ENCODE measurements at regions not wholly inside any gene's neighbourhood (a gene's known extent, or its start where the extent isn't known, plus 50 kb on each side); places are given as distances from the start of the nearest gene placed in this dataset.

- DNase-seq: no peak
- Histone ChIP-seq H2BK120ac (ENCODE audit: insufficient read depth, low read length, poor library complexity) (no peak overlapping the region), H2BK12ac (ENCODE audit: low read length) (no peak overlapping the region), H3K23ac (ENCODE audit: low read length) (no peak overlapping the region), H2AFZ (ENCODE audit: insufficient read depth, low read length, poor library complexity) (no peak overlapping the region), H3K9me3 (ENCODE audit: insufficient read depth, low read depth, low read length) (peaks cover 62% of the 10 kb centered on the region), H3K9ac (ENCODE audit: low read length) (no peak overlapping the region), H4K8ac (ENCODE audit: low read depth, low read length) (no peak overlapping the region), H3K18ac (ENCODE audit: low read length) (no peak overlapping the region), H2BK5ac (ENCODE audit: low read depth, low read length, poor library complexity) (no peak overlapping the region), H4K12ac (ENCODE audit: low read depth, low read length) (no peak overlapping the region), H3K79me2 (ENCODE audit: control insufficient read depth, insufficient read depth, low read length, poor library complexity) (no peaks in the 10 kb centered on the region), H3K27ac (ENCODE audit: low read depth, low read length) (no peak overlapping the region), H3K4me3 (ENCODE audit: low read depth, low read length) (no peak overlapping the region), H2AK5ac (ENCODE audit: low read length) (no peak overlapping the region), H3K27me3 (ENCODE audit: insufficient read depth, low read length) (no peaks in the 10 kb centered on the region), H3K36me3 (ENCODE audit: control insufficient read depth in 1 of 2, insufficient read depth in 2 of 2, low read length in 2 of 2) (peaks cover 0 to 2% of the 10 kb centered on the region in 2 experiments), H3K79me1 (ENCODE audit: low read length) (no peaks in the 10 kb centered on the region), H3K4ac (ENCODE audit: low read depth, low read length) (no peak overlapping the region), H3K4me2 (ENCODE audit: low read length) (no peak overlapping the region), H4K91ac (ENCODE audit: low read depth, low read length) (no peak overlapping the region), H3K4me1 (ENCODE audit: control insufficient read depth in 1 of 2, insufficient read depth in 2 of 2, low read length in 2 of 2) (no peaks in the 10 kb centered on the region), H3K14ac (ENCODE audit: low read length) (no peak overlapping the region)
- WGBS (ENCODE audit: extremely low coverage, insufficient coverage, insufficient read length): no CpG with 5 or more reads among the region's 20 CpGs
Measured at GRCh38 chr14:105837349-105838063, 311.1 kb downstream of the TMEM121 start.

DNA sequence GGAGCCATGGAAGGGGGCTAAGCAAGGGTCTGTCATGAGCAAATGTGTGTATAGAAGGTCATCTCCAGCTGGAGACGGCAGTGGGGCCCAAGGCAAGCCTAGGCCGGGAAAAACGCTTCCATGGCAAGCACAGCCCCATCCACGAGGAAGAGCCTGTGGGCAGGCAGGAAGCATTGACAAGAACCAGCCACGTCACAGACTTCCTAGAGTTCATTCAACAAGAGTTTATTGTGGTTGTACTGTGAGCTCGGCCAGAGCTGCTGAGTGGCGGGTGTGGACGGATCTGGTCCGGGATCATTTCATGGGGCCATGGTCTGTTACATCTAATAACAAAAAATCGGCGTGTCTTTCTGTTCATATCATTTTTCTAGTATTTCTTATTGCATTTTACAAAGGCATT is 311.7 kb downstream of the TMEM121 start:
- no peak overlapping the region for H3K9ac ChIP-seq (ENCODE audit: low read length)
- peaks cover 63% of the 10 kb centered on the region for H3K9me3 ChIP-seq (ENCODE audit: insufficient read depth, low read depth, low read length)
- DNase-seq: no peak
- no peak overlapping the region for H3K4me3 ChIP-seq (ENCODE audit: low read depth, low read length)
- H3K23ac ChIP-seq (ENCODE audit: low read length): no peak overlapping the region
- H2BK12ac ChIP-seq (ENCODE audit: low read length): no peak overlapping the region
- H2AFZ ChIP-seq (ENCODE audit: insufficient read depth, low read length, poor library complexity): no peak overlapping the region
- no peak overlapping the region for H2BK5ac ChIP-seq (ENCODE audit: low read depth, low read length, poor library complexity)
- no peaks in the 10 kb centered on the region for H3K4me1 ChIP-seq (ENCODE audit: control insufficient read depth in 1 of 2, insufficient read depth in 2 of 2, low read length in 2 of 2)
- H2BK120ac ChIP-seq (ENCODE audit: insufficient read depth, low read length, poor library complexity): no peak overlapping the region
- H3K18ac ChIP-seq (ENCODE audit: low read length): no peak overlapping the region
- H3K4ac ChIP-seq (ENCODE audit: low read depth, low read length): no peak overlapping the region
- WGBS (ENCODE audit: extremely low coverage, insufficient coverage, insufficient read length): no CpG with 5 or more reads among the region's 11 CpGs
- H2AK5ac ChIP-seq (ENCODE audit: low read length): no peak overlapping the region
- no peak overlapping the region for H3K14ac ChIP-seq (ENCODE audit: low read length)
- H3K27me3 ChIP-seq (ENCODE audit: insufficient read depth, low read length): no peaks in the 10 kb centered on the region
- H3K79me2 ChIP-seq (ENCODE audit: control insufficient read depth, insufficient read depth, low read length, poor library complexity): no peaks in the 10 kb centered on the region
- H3K27ac ChIP-seq (ENCODE audit: low read depth, low read length): no peak overlapping the region
- H3K36me3 ChIP-seq (ENCODE audit: control insufficient read depth in 1 of 2, insufficient read depth in 2 of 2, low read length in 2 of 2): peaks cover 0 to 2% of the 10 kb centered on the region in 2 experiments
- H3K79me1 ChIP-seq (ENCODE audit: low read length): no peaks in the 10 kb centered on the region
- no peak overlapping the region for H3K4me2 ChIP-seq (ENCODE audit: low read length)
- H4K8ac ChIP-seq (ENCODE audit: low read depth, low read length): no peak overlapping the region
- H4K91ac ChIP-seq (ENCODE audit: low read depth, low read length): no peak overlapping the region
- H4K12ac ChIP-seq (ENCODE audit: low read depth, low read length): no peak overlapping the region

DNA sequence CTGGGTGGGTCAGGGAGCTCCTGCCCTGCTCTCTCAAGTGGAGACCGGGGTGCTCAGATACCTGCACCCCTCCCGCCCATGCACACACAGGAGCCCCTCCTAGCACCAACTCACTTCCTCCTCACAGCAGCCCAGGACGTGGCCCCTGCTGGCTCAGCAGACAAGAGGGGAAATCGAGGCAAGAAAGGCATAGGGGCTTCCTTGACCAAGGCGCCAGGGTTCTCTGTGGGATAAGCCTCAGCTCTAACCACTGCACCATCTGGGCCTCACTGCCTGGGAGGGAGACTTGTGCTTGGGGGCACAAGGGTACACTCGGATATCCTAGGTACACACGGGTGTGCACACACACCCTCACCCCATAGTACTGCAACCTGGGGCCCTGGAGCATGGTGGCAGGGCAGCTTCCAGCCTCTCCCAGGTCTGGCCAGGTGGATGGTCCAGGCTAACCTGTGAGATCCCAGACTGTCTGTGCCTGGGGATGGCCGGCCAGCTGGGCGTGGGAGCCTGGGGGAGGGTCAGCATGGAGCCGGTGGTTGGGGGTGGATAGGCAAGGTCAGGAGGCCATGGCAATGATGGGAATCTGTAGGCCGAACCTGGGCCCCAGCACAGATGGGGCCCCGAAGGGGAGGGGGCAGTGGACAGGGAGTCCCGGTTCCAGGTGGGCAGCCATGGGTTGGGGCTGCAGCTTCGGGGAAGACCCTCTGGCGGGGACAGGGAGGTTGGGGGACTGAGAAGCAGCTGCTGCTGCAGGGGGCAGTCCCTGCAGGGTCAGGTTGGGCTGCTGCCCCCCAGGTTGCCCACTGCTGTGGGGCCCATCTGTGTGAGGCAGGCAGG is 312.4 kb downstream of the TMEM121 start:
- Histone ChIP-seq H2BK120ac (ENCODE audit: insufficient read depth, low read length, poor library complexity) (no peak overlapping the region), H3K4ac (ENCODE audit: low read depth, low read length) (no peak overlapping the region), H3K36me3 (ENCODE audit: control insufficient read depth in 1 of 2, insufficient read depth in 2 of 2, low read length in 2 of 2) (peaks cover 0 to 2% of the 10 kb centered on the region in 2 experiments), H3K27me3 (ENCODE audit: insufficient read depth, low read length) (no peaks in the 10 kb centered on the region), H3K79me1 (ENCODE audit: low read length) (no peaks in the 10 kb centered on the region), H2AK5ac (ENCODE audit: low read length) (no peak overlapping the region), H3K79me2 (ENCODE audit: control insufficient read depth, insufficient read depth, low read length, poor library complexity) (no peaks in the 10 kb centered on the region), H3K4me2 (ENCODE audit: low read length) (no peak overlapping the region), H4K12ac (ENCODE audit: low read depth, low read length) (no peak overlapping the region), H2BK5ac (ENCODE audit: low read depth, low read length, poor library complexity) (no peak overlapping the region), H4K8ac (ENCODE audit: low read depth, low read length) (no peak overlapping the region), H3K23ac (ENCODE audit: low read length) (no peak overlapping the region), H3K9ac (ENCODE audit: low read length) (no peak overlapping the region), H3K4me3 (ENCODE audit: low read depth, low read length) (no peak overlapping the region), H4K91ac (ENCODE audit: low read depth, low read length) (no peak overlapping the region), H3K14ac (ENCODE audit: low read length) (no peak overlapping the region), H2BK12ac (ENCODE audit: low read length) (no peak overlapping the region), H3K4me1 (ENCODE audit: control insufficient read depth in 1 of 2, insufficient read depth in 2 of 2, low read length in 2 of 2) (no peaks in the 10 kb centered on the region), H3K9me3 (ENCODE audit: insufficient read depth, low read depth, low read length) (peaks cover 70% of the 10 kb centered on the region), H3K27ac (ENCODE audit: low read depth, low read length) (no peak overlapping the region), H3K18ac (ENCODE audit: low read length) (no peak overlapping the region), H2AFZ (ENCODE audit: insufficient read depth, low read length, poor library complexity) (no peak overlapping the region)
- DNase-seq: no peak
- no CpG with 5 or more reads among the region's 15 CpGs for WGBS (ENCODE audit: extremely low coverage, insufficient coverage, insufficient read length)

GRCh38 chr14:105839425-105840265 is 313.3 kb downstream of the TMEM121 start:
- Histone ChIP-seq H3K4me3 (ENCODE audit: low read depth, low read length) (peak overlapping the region; percentile 11), H2AFZ (ENCODE audit: insufficient read depth, low read length, poor library complexity) (no peak overlapping the region), H3K27ac (ENCODE audit: low read depth, low read length) (no peak overlapping the region), H3K18ac (ENCODE audit: low read length) (no peak overlapping the region), H4K8ac (ENCODE audit: low read depth, low read length) (no peak overlapping the region), H2BK12ac (ENCODE audit: low read length) (no peak overlapping the region), H3K23ac (ENCODE audit: low read length) (no peak overlapping the region), H3K4ac (ENCODE audit: low read depth, low read length) (no peak overlapping the region), H4K91ac (ENCODE audit: low read depth, low read length) (no peak overlapping the region), H3K79me1 (ENCODE audit: low read length) (no peaks in the 10 kb centered on the region), H3K9me3 (ENCODE audit: insufficient read depth, low read depth, low read length) (peaks cover 78% of the 10 kb centered on the region), H4K12ac (ENCODE audit: low read depth, low read length) (no peak overlapping the region), H3K4me2 (ENCODE audit: low read length) (no peak overlapping the region), H2BK120ac (ENCODE audit: insufficient read depth, low read length, poor library complexity) (no peak overlapping the region), H3K14ac (ENCODE audit: low read length) (no peak overlapping the region), H3K4me1 (ENCODE audit: control insufficient read depth in 1 of 2, insufficient read depth in 2 of 2, low read length in 2 of 2) (no peaks in the 10 kb centered on the region), H2AK5ac (ENCODE audit: low read length) (no peak overlapping the region), H3K9ac (ENCODE audit: low read length) (no peak overlapping the region), H3K27me3 (ENCODE audit: insufficient read depth, low read length) (no peaks in the 10 kb centered on the region), H3K79me2 (ENCODE audit: control insufficient read depth, insufficient read depth, low read length, poor library complexity) (no peaks in the 10 kb centered on the region), H3K36me3 (ENCODE audit: control insufficient read depth in 1 of 2, insufficient read depth in 2 of 2, low read length in 2 of 2) (peaks cover 0 to 2% of the 10 kb centered on the region in 2 experiments), H2BK5ac (ENCODE audit: low read depth, low read length, poor library complexity) (no peak overlapping the region)
- WGBS (ENCODE audit: extremely low coverage, insufficient coverage, insufficient read length): no CpG with 5 or more reads among the region's 20 CpGs
- no peak for DNase-seq
